Gastroesophageal sphincter (tissue), 3 donors: ENCODE measurements at regions not wholly inside any gene's neighbourhood (a gene's known extent, or its start where the extent isn't known, plus 50 kb on each side); places are given as distances from the start of the nearest gene placed in this dataset.

Experiments
- EP300 ChIP-seq: sonication (generic); formaldehyde crosslinking; IDR thresholded peaks from one replicate; pipeline ENCODE4 v1.6.1; 2017; ENCODE audit warnings: antibody characterized with exemption, mild to moderate bottlenecking
- TF ChIP-seq, protein P1 (sequence below), 4 experiments: fragments of 200-600 bp in 2 of 4; fragments of 450-650 bp in 2 of 4; sonication (generic) in 1 of 4; IDR thresholded peaks; one replicate each; pipeline ENCODE4 v1.5.1; 2017 to 2019; ENCODE audit warnings: antibody characterized with exemption in 4 of 4, mild to moderate bottlenecking in 2 of 4, moderate library complexity in 2 of 4

DNA sequence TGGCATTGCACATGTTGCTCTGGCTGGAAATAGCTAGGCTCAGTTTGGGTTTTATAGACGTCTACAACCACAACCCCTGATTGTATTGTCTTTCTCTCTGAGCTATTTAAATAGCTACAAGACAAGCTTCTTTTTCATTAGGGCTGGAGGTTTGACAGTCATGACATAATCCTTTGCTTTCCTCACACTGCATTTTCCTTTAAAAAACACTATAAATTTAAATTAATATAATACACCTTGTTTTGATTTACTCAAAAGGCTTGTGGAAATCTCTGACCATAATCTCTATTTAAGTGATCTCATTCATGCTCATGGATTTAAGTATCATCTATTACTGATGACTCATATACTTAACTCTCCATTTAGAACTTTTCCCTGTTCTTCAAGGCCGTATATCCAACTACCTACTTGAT is 50.4 kb upstream of the PTGFR start:
- TF ChIP-seq, protein P1, sequence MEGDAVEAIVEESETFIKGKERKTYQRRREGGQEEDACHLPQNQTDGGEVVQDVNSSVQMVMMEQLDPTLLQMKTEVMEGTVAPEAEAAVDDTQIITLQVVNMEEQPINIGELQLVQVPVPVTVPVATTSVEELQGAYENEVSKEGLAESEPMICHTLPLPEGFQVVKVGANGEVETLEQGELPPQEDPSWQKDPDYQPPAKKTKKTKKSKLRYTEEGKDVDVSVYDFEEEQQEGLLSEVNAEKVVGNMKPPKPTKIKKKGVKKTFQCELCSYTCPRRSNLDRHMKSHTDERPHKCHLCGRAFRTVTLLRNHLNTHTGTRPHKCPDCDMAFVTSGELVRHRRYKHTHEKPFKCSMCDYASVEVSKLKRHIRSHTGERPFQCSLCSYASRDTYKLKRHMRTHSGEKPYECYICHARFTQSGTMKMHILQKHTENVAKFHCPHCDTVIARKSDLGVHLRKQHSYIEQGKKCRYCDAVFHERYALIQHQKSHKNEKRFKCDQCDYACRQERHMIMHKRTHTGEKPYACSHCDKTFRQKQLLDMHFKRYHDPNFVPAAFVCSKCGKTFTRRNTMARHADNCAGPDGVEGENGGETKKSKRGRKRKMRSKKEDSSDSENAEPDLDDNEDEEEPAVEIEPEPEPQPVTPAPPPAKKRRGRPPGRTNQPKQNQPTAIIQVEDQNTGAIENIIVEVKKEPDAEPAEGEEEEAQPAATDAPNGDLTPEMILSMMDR (IDR thresholded peaks at IDR 0.05), result no peak
- TF ChIP-seq EP300, result no peak
